ENCODE measurements at regions not wholly inside any gene's neighbourhood (a gene's known extent, or its start where the extent isn't known, plus 50 kb on each side); places are given as distances from the start of the nearest gene placed in this dataset.

DNA sequence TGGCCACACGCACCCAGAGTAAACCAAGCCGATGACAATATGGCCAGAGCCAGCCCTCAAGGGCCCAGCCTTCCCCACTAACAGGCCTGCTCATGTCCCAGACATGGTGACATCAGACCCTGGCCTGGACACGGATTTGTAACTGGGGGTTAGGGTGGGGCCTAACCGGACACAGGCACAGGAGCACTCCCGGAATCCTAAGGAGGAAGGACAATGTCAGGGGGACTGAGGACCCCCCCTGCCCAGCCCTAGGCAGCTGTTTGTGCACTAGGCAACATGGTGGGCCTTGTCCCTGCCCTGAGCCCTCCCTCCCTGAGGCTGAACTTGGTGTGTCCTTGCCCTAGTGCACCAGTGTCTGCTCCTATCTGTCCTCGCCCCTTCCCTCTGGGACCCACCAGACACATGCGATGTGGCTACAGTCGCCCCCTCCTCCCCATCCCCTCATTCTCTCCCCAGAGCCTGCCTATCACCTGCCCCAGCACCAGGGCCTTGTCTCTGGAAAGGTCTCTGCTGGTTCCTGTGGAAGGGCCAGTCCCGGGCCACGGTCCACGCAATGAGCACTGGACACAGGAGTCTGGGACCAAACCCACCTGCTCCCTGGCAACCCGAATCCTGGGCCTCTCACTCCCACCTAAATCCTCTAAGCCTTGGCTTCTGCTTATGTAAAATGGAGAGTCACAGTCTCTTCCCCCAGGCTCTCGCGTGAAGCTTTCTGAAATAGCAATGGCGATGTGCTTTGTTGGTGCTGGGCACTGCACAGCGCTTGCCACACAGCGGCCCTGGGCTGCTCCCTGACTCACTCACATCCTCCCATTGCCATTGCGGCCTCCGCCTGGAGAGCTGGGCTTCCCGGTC, 76.5 kb upstream of the RAB6C start:
- TF ChIP-seq, protein P1, sequence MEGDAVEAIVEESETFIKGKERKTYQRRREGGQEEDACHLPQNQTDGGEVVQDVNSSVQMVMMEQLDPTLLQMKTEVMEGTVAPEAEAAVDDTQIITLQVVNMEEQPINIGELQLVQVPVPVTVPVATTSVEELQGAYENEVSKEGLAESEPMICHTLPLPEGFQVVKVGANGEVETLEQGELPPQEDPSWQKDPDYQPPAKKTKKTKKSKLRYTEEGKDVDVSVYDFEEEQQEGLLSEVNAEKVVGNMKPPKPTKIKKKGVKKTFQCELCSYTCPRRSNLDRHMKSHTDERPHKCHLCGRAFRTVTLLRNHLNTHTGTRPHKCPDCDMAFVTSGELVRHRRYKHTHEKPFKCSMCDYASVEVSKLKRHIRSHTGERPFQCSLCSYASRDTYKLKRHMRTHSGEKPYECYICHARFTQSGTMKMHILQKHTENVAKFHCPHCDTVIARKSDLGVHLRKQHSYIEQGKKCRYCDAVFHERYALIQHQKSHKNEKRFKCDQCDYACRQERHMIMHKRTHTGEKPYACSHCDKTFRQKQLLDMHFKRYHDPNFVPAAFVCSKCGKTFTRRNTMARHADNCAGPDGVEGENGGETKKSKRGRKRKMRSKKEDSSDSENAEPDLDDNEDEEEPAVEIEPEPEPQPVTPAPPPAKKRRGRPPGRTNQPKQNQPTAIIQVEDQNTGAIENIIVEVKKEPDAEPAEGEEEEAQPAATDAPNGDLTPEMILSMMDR (IDR thresholded peaks at IDR 0.05; ENCODE audit: low read depth, low read length, missing control alignments): no peak
- no peak overlapping the region for H3K4me3 ChIP-seq (replicated peaks; ENCODE audit: low read depth, low read length)
- no peak for DNase-seq (ENCODE audit: extremely low read depth, low read depth)

DNA sequence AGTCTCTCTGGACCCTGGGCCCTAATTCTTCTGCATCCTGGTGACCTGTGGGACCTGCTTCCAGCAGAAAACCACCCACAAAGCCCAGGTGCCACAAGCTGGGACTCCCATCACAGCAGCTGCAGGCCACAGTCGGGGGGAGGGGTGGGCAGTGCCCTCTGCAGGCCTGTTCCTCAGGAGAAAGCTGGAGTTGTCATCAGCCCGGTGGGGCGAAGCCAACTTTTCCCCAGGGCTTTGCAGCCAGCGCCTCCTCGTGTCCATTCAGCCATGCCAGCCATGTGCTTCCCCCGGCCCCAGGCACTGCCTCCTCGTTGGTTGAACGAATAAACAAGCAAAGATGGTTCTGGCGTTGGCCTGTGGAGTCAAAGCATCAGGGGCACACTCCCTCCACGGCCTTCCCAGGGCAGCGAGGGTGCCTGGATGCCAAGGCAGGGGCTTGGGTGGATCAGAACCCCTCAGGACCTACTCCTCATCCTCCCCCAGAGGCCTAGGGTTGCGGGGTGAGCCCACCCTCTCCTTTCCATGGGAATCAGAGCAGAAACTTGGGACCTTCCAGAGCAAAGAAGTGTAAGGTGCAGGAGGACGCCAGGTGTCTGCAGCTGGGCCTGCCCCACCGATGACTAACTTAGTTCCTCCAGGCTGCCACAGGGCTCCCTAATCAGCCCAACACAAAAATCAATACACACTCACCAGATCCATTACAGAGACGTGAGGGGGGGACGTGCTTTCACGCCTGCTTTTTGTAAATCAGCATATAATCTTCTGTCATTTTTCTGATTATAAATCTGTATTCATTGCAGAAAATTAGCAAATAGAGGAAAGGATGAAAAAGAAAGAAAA, 75.7 kb upstream of the RAB6C start:
- no peak for DNase-seq (ENCODE audit: extremely low read depth, low read depth)
- no peak overlapping the region for H3K4me3 ChIP-seq (replicated peaks; ENCODE audit: low read depth, low read length)
- TF ChIP-seq, protein P1 (IDR thresholded peaks at IDR 0.05; ENCODE audit: low read depth, low read length, missing control alignments): no peak

- H3K4me3 ChIP-seq (replicated peaks; ENCODE audit: low read depth, low read length): no peak overlapping the region
- TF ChIP-seq, protein P1 (IDR thresholded peaks at IDR 0.05; ENCODE audit: low read depth, low read length, missing control alignments): no peak
- no peak for DNase-seq (ENCODE audit: extremely low read depth, low read depth)
Measured at GRCh38 chr2:129904532-129905446, 74.7 kb upstream of the RAB6C start.

- H3K4me3 ChIP-seq (replicated peaks; ENCODE audit: low read depth, low read length): no peak overlapping the region
- DNase-seq (ENCODE audit: extremely low read depth, low read depth): no peak
- TF ChIP-seq, protein P1 (IDR thresholded peaks at IDR 0.05; ENCODE audit: low read depth, low read length, missing control alignments): no peak
Measured at GRCh38 chr2:129905664-129906081, 73.8 kb upstream of the RAB6C start.

GRCh38 chr2:129906139-129906860, 73.2 kb upstream of the RAB6C start:
- TF ChIP-seq, protein P1 (IDR thresholded peaks at IDR 0.05; ENCODE audit: low read depth, low read length, missing control alignments): no peak
- no peak overlapping the region for H3K4me3 ChIP-seq (replicated peaks; ENCODE audit: low read depth, low read length)
- DNase-seq (ENCODE audit: extremely low read depth, low read depth): no peak

DNA sequence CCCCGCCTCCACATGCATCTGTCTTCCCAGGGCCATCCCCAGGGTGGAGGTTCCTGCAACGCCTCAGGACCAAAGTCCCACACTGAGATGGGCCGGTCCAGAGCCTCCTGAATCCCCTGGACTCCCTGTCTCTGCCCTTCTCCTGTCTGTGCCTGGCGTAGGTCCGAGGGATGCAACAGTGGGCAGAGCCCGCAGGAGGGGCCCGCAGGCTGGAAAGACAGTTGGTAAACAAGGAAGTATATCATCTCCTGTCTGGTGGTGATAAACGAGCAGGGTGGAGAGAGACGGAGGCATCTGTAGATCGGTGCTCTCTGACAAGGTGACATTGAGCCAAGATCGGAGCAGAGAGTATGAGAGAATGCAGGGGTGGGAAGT, 72.6 kb upstream of the RAB6C start:
- TF ChIP-seq, protein P1 (IDR thresholded peaks at IDR 0.05; ENCODE audit: low read depth, low read length, missing control alignments): no peak
- no peak for DNase-seq (ENCODE audit: extremely low read depth, low read depth)
- H3K4me3 ChIP-seq (replicated peaks; ENCODE audit: low read depth, low read length): no peak overlapping the region
